Gastroesophageal sphincter (tissue), 4 donors: ENCODE measurements at regions not wholly inside any gene's neighbourhood (a gene's known extent, or its start where the extent isn't known, plus 50 kb on each side); places are given as distances from the start of the nearest gene placed in this dataset.

Experiments
- ATAC-seq: fragments of 150-250 bp; one replicate; pipeline ENCODE4 v1.9.1; 2016; ENCODE audit warnings: mild to moderate bottlenecking, moderate library complexity
- H3K27ac ChIP-seq, 4 donors: fragments of 200-600 bp; sonication (generic) in 3 of 4; 1 replicate in 3 of 4; 2 replicates in 1 of 4; pipeline ENCODE4 v1.5.1; 2016 to 2019
- H3K27me3 ChIP-seq: fragments of 200-600 bp; sonication (generic); one replicate; pipeline ENCODE4 v1.5.1; 2019
- H3K36me3 ChIP-seq, 2 donors: fragments of 200-600 bp; sonication (generic); one replicate each; pipeline ENCODE4 v1.5.1; 2019; ENCODE audit warnings: control low read depth in 1 of 2
- H3K4me1 ChIP-seq, 3 donors: fragments of 200-600 bp; sonication (generic); 1 replicate in 2 of 3; 2 replicates in 1 of 3; pipeline ENCODE4 v1.5.1; 2016 to 2019; ENCODE audit warnings: control low read depth in 2 of 3
- H3K4me3 ChIP-seq, 2 donors: fragments of 200-600 bp; sonication (generic); one replicate each; pipeline ENCODE4 v1.5.1; 2019; ENCODE audit warnings: mild to moderate bottlenecking in 1 of 2, moderate library complexity in 1 of 2
- H3K9me3 ChIP-seq, 3 donors: fragments of 200-600 bp; sonication (generic); one replicate each; pipeline ENCODE4 v1.5.1; 2017 to 2019; ENCODE audit warnings: control low read depth in 2 of 3
- EP300 ChIP-seq: sonication (generic); formaldehyde crosslinking; IDR thresholded peaks from one replicate; pipeline ENCODE4 v1.6.1; 2017; ENCODE audit warnings: antibody characterized with exemption, mild to moderate bottlenecking
- POLR2A ChIP-seq, 2 donors: fragments of 450-650 bp; IDR thresholded peaks; one replicate each; pipeline ENCODE4 v1.6.1; 2017; ENCODE audit warnings: antibody characterized with exemption in 2 of 2, mild to moderate bottlenecking in 2 of 2, moderate library complexity in 1 of 2
- POLR2AphosphoS5 ChIP-seq: sonication (generic); formaldehyde crosslinking; IDR thresholded peaks from one replicate; pipeline ENCODE4 v1.6.1; 2017; ENCODE audit warnings: antibody characterized with exemption
- WGBS, 2 donors: methylation state at CpG; one replicate each; pipeline ENCODE4 v1.1.5; 2018; ENCODE audit warnings: low coverage in 1 of 2; 5-methylcytosine and 5-hydroxymethylcytosine counted together
- TF ChIP-seq, protein P1 (sequence below), 4 experiments: fragments of 200-600 bp in 2 of 4; fragments of 450-650 bp in 2 of 4; sonication (generic) in 1 of 4; IDR thresholded peaks; one replicate each; pipeline ENCODE4 v1.5.1; 2017 to 2019; ENCODE audit warnings: antibody characterized with exemption in 4 of 4, mild to moderate bottlenecking in 2 of 4, moderate library complexity in 2 of 4

DNA sequence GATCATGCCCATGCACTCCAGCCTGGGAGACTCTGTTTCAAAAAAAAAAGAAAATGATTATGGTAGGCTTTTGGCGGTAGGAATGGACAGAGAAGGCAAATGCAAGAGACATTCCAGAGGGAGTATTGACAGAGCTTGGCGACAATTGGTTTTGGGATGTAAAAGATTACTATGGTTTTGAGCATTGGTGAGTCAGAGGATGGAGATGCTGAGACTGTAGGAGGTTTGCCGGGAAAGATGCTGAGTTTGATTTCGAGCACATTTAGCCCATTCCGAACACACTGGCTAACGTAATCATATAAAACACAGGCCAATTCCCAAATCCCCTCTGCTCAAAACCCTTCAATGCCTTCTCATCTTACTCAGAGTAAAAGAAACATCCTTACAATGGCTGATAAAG is 161.6 kb upstream of the MKLN1 start:
- Histone ChIP-seq H3K4me3 (no peak overlapping the region), H3K27ac (no peak overlapping the region), H3K27me3 (no peaks in the 10 kb centered on the region), H3K36me3 (no peaks in the 10 kb centered on the region), H3K9me3 (no peaks in the 10 kb centered on the region), H3K4me1 (no peaks in the 10 kb centered on the region)
- TF ChIP-seq, protein P1, sequence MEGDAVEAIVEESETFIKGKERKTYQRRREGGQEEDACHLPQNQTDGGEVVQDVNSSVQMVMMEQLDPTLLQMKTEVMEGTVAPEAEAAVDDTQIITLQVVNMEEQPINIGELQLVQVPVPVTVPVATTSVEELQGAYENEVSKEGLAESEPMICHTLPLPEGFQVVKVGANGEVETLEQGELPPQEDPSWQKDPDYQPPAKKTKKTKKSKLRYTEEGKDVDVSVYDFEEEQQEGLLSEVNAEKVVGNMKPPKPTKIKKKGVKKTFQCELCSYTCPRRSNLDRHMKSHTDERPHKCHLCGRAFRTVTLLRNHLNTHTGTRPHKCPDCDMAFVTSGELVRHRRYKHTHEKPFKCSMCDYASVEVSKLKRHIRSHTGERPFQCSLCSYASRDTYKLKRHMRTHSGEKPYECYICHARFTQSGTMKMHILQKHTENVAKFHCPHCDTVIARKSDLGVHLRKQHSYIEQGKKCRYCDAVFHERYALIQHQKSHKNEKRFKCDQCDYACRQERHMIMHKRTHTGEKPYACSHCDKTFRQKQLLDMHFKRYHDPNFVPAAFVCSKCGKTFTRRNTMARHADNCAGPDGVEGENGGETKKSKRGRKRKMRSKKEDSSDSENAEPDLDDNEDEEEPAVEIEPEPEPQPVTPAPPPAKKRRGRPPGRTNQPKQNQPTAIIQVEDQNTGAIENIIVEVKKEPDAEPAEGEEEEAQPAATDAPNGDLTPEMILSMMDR (IDR thresholded peaks at IDR 0.05) = no peak
- TF ChIP-seq POLR2AphosphoS5 (no peak), POLR2A (IDR thresholded peaks at IDR 0.05) (no peak), EP300 (no peak)
- 89 to 98% methylated on average over 6 of the region's 6 CpGs for WGBS, 2 donors
- no peak for ATAC-seq

DNA sequence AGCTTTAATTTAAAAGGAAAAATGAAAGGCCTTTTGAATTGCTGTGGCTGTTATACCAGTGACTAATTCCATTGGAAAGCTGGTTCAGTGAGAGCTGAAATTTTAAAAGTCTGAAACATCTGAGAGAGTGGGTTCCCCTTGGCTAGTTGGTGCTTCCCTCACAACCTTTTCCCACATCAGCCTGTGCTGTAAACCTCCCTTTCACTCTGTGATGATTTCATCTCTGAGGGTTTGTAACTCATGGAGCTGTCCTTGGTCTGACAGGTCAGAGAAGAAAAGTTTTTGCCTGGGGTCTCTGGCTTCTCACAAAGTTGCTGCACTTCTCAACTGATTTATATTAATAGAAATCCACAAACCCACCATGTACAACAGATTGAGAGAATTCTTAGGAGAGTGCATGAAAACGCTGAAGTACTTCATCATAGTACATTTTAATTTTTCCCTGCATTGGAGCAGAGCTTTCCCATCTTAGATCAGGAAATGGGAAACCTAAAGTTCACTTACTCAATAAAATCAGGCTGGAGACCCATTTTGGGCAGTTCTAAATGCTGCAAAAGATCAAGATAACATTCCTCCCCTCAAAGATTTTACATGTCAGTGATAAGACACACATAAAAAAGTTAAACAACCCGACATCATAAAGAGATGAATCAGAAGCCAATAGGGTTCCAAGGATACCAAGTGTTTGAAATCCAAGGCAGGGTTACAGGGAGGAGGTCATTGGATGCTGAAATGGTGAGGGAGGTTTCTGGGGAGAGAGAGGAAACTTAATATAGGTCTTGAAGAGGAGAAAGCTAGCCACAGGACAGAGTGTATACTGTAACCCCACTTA is 157.0 kb upstream of the MKLN1 start:
- WGBS, 2 donors = 45% methylated on average over 2 of the region's 2 CpGs; no CpG with 5 or more reads in 1 of the 2 donors
- Histone ChIP-seq H3K4me1 (no peaks in the 10 kb centered on the region), H3K27ac (no peak overlapping the region), H3K4me3 (no peak overlapping the region), H3K9me3 (no peaks in the 10 kb centered on the region), H3K27me3 (peaks cover 3% of the 10 kb centered on the region), H3K36me3 (no peaks in the 10 kb centered on the region)
- no peak for TF ChIP-seq POLR2AphosphoS5
- TF ChIP-seq, protein P1 (IDR thresholded peaks at IDR 0.05) = no peak
- TF ChIP-seq POLR2A (IDR thresholded peaks at IDR 0.05) = no peak
- TF ChIP-seq EP300 = no peak
- no peak for ATAC-seq

DNA sequence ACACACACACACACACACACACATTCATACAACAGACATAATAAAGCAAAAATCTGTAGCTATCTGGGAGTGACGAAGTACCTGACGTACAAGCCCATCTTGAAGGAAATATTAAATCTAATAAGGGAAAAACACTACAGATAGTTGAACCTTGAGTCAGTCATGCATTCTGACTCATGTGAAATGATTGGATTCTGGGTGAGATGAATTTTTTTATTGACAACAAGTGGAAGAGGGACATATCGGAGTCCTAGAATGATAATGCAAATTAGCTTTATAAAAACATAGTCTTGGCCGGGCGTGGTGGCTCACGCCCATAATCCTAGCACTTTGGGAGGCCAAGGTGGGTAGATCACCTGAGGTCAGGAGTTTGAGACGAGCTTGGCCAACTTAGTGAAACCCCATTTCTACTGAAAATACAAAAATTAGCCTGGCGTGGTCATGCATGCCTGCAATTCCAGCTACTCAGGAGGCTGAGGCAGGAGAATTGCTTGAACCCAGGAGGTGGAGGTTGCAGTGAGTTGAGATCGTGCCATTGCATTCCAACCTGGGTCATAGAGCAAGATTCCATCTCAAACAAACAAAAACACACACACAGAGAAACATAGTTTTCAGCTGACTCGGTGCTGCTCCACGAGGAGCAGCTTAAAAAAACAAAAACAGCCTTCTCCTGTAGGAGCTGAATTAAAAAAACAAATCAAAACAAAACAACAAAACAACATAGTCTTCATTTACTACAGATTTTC is 154.4 kb upstream of the MKLN1 start:
- no peak for TF ChIP-seq POLR2AphosphoS5
- TF ChIP-seq EP300 = no peak
- no peak for TF ChIP-seq POLR2A (IDR thresholded peaks at IDR 0.05)
- TF ChIP-seq, protein P1 (IDR thresholded peaks at IDR 0.05) = no peak
- peaks cover 3% of the 10 kb centered on the region for H3K27me3 ChIP-seq
- no peaks in the 10 kb centered on the region for H3K36me3 ChIP-seq
- ATAC-seq = no peak
- 82 to 85% methylated on average over 11 of the region's 11 CpGs for WGBS, 2 donors
- no peaks in the 10 kb centered on the region for H3K9me3 ChIP-seq
- no peaks in the 10 kb centered on the region for H3K4me1 ChIP-seq
- H3K27ac ChIP-seq = no peak overlapping the region
- no peak overlapping the region for H3K4me3 ChIP-seq

DNA sequence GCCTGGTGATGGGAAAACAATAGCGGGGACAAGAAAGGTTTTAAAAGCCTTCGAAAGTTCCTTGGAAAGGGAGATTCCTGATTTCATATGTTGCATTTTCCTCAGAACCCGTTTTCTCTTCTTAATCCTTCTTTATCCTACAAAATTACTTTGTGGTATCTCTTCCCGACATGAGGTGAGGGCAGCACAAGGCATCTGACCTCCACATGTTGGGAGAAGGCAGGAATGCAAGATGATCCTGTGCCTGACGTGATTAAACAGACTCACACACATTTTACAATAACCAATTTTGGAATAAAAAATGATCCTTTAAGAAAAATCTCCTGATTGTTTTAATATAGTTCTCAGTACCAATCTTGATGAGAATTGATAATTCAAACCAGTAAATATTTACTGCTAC is 153.3 kb upstream of the MKLN1 start:
- no peak overlapping the region for H3K4me3 ChIP-seq
- H3K4me1 ChIP-seq = no peaks in the 10 kb centered on the region
- no peaks in the 10 kb centered on the region for H3K36me3 ChIP-seq
- no peaks in the 10 kb centered on the region for H3K9me3 ChIP-seq
- TF ChIP-seq, protein P1 (IDR thresholded peaks at IDR 0.05) = no peak
- TF ChIP-seq POLR2A (IDR thresholded peaks at IDR 0.05) (no peak), POLR2AphosphoS5 (no peak), EP300 (no peak)
- ATAC-seq = no peak
- WGBS, 2 donors = 79% methylated on average over 5 of the region's 5 CpGs
- peaks cover 3% of the 10 kb centered on the region for H3K27me3 ChIP-seq
- H3K27ac ChIP-seq = no peak overlapping the region

DNA sequence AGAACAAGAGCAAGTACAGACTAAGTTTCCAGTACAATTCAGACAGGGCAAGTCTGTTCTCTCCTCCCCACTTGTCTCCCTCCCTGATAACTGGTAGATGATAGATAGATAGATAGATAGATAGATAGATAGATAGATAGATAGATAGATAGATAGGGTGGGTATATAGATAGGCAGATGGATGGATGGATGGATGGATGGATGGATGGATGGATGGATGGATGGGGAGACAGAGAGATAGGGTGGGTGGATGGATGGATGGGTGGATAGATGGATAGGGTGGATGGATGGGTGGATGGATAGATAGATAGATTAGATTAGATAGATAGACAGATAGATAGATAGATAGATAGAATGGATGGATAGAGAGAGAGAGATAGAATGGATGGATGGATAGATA is 152.8 kb upstream of the MKLN1 start:
- TF ChIP-seq, protein P1 (IDR thresholded peaks at IDR 0.05) = no peak
- TF ChIP-seq POLR2AphosphoS5 = no peak
- no peak for TF ChIP-seq EP300
- TF ChIP-seq POLR2A (IDR thresholded peaks at IDR 0.05) = no peak
- ATAC-seq = no peak

More for the DNA sequence above, 152.8 kb upstream of the MKLN1 start:
- Histone ChIP-seq H3K4me1 (no peaks in the 10 kb centered on the region), H3K27ac (no peak overlapping the region), H3K4me3 (no peak overlapping the region), H3K27me3 (peaks cover 3% of the 10 kb centered on the region), H3K9me3 (no peaks in the 10 kb centered on the region), H3K36me3 (no peaks in the 10 kb centered on the region)
